PC-9 (cell line): ENCODE measurements at regions not wholly inside any gene's neighbourhood (a gene's known extent, or its start where the extent isn't known, plus 50 kb on each side); places are given as distances from the start of the nearest gene placed in this dataset.

Source experiments
- BruUV-seq: library from RNA; stranded (reverse); fragments of 400-500 nt; replicated peaks from 2 replicates; lab custom pipeline; 2021; lab: Mats Ljungman, UMichigan
- CTCF ChIA-PET: fragments of 300-600 bp; sonication (Branson Sonifier 250); formaldehyde crosslinking; loops from one replicate; lab custom pipeline; 2022; ENCODE audit warnings: antibody characterized with exemption; lab: Charles Lee
- POLR2A ChIA-PET: fragments of 300-600 bp; sonication (Branson Sonifier 250); formaldehyde crosslinking; loops from one replicate; lab custom pipeline; 2022; ENCODE audit warnings: antibody characterized with exemption; ENCODE audit not compliant: unreplicated experiment; lab: Charles Lee
- DNase-seq, 2 experiments: peaks; one replicate each; pipeline versions ENCODE4 v3.0.0 to v3.0.0-alpha.2; 2015 to 2022; ENCODE audit warnings: mixed read lengths in 1 of 2
- H2AFZ ChIP-seq: fragments of 200-600 bp; sonication (generic); 2 replicates; pipeline ENCODE4 v1.8.1; 2017; ENCODE audit warnings: antibody characterized with exemption
- H3F3A ChIP-seq: fragments of 200-600 bp; sonication (generic); 2 replicates; pipeline ENCODE4 v1.8.1; 2017; ENCODE audit warnings: antibody characterized with exemption, mild to moderate bottlenecking, low read depth; ENCODE audit not compliant: insufficient read depth
- H3K27ac ChIP-seq: fragments of 200-600 bp; sonication (generic); 2 replicates; pipeline ENCODE4 v1.6.1; 2016; ENCODE audit warnings: mixed run types
- H3K27me3 ChIP-seq: fragments of 200-600 bp; sonication (generic); 2 replicates; pipeline ENCODE4 v1.6.1; 2016; ENCODE audit warnings: low read depth, mixed run types; ENCODE audit not compliant: insufficient read depth
- H3K36me3 ChIP-seq: fragments of 200-600 bp; sonication (generic); 2 replicates; pipeline ENCODE4 v1.6.1; 2016; ENCODE audit warnings: low read depth, mixed run types
- H3K4me1 ChIP-seq: fragments of 200-600 bp; sonication (generic); replicated peaks from 2 replicates; pipeline ENCODE4 v1.6.1; 2016; ENCODE audit warnings: mixed run types; ENCODE audit not compliant: insufficient read depth
- H3K4me2 ChIP-seq: fragments of 200-600 bp; sonication (generic); 2 replicates; pipeline ENCODE4 v1.6.1; 2017; ENCODE audit warnings: mixed run types
- H3K4me3 ChIP-seq: fragments of 200-600 bp; sonication (generic); 2 replicates; pipeline ENCODE4 v1.6.1; 2016; ENCODE audit warnings: mixed run types
- H3K79me2 ChIP-seq: fragments of 200-600 bp; sonication (generic); 2 replicates; pipeline ENCODE4 v1.6.1; 2017; ENCODE audit warnings: low read depth, mixed run types
- H3K9me2 ChIP-seq: fragments of 200-600 bp; sonication (generic); 2 replicates; pipeline ENCODE4 v1.8.1; 2017; ENCODE audit warnings: mild to moderate bottlenecking; ENCODE audit not compliant: insufficient read depth
- H3K9me3 ChIP-seq: fragments of 200-600 bp; sonication (generic); 2 replicates; pipeline ENCODE4 v1.8.1; 2016; ENCODE audit warnings: low read depth; ENCODE audit not compliant: insufficient read depth
- H4K20me1 ChIP-seq: fragments of 200-600 bp; sonication (generic); 2 replicates; pipeline ENCODE4 v1.8.1; 2017; ENCODE audit not compliant: insufficient read depth
- CTCF ChIP-seq: fragments of 200-600 bp; sonication (generic); conservative IDR thresholded peaks from 2 replicates; pipeline ENCODE4 v1.6.1; 2017; ENCODE audit warnings: mixed run types, antibody characterized with exemption, mild to moderate bottlenecking, moderate library complexity
- EZH2 ChIP-seq: fragments of 200-600 bp; sonication (generic); IDR thresholded peaks from 2 replicates; pipeline ENCODE4 v1.8.0; 2017; ENCODE audit warnings: antibody characterized with exemption, low read depth
- intact Hi-C: fragments of 100-400 bp; cut with micrococcal nuclease; formaldehyde crosslinking; loops from one replicate; pipeline ENCODE4 v1.10.0; 2022; ENCODE audit not compliant: unreplicated experiment

GRCh38 chr2:15805206-15805605 is 135.1 kb upstream of the MYCN start:
- Histone ChIP-seq H3K4me1 (no peaks in the 10 kb centered on the region), H3F3A (no peaks in the 10 kb centered on the region), H3K27ac (no peak overlapping the region), H3K9me2 (no peaks in the 10 kb centered on the region), H2AFZ (no peak overlapping the region), H3K4me3 (no peak overlapping the region), H3K79me2 (no peaks in the 10 kb centered on the region), H3K36me3 (no peaks in the 10 kb centered on the region), H3K27me3 (peaks cover 99% of the 10 kb centered on the region), H3K4me2 (no peak overlapping the region), H3K9me3 (no peaks in the 10 kb centered on the region), H4K20me1 (no peaks in the 10 kb centered on the region; the same call in 1 of the 2 replicates)
- POLR2A ChIA-PET = no interaction called here
- DNase-seq = no peak
- no peak for TF ChIP-seq CTCF
- TF ChIP-seq EZH2 = no peak
- no TSS peak for BruUV-seq
- intact Hi-C loops = no loop called here
- CTCF ChIA-PET = no interaction called here

- no peak for DNase-seq
- H3K9me2 ChIP-seq = no peaks in the 10 kb centered on the region
- no peaks in the 10 kb centered on the region for H3K9me3 ChIP-seq
- intact Hi-C loops = no loop called here
- H3K27ac ChIP-seq = no peak overlapping the region
- TF ChIP-seq CTCF (no peak), EZH2 (no peak)
- no peaks in the 10 kb centered on the region; the same call in 1 of the 2 replicates for H4K20me1 ChIP-seq
- POLR2A ChIA-PET = no interaction called here
- no peaks in the 10 kb centered on the region for H3K79me2 ChIP-seq
- no peaks in the 10 kb centered on the region for H3F3A ChIP-seq
- H3K4me2 ChIP-seq = no peak overlapping the region
- no peak overlapping the region for H3K4me3 ChIP-seq
- CTCF ChIA-PET = no interaction called here
- no TSS peak for BruUV-seq
- no peaks in the 10 kb centered on the region for H3K4me1 ChIP-seq
- no peaks in the 10 kb centered on the region for H3K36me3 ChIP-seq
- peaks cover 100% of the 10 kb centered on the region for H3K27me3 ChIP-seq
- H2AFZ ChIP-seq = no peak overlapping the region
Observed at GRCh38 chr2:15805772-15806171, 134.6 kb upstream of the MYCN start.

- Histone ChIP-seq H3K36me3 (no peaks in the 10 kb centered on the region), H3K4me2 (no peak overlapping the region), H2AFZ (no peak overlapping the region), H3K27ac (no peak overlapping the region), H3K4me1 (no peaks in the 10 kb centered on the region), H3K9me2 (no peaks in the 10 kb centered on the region), H3F3A (no peaks in the 10 kb centered on the region), H3K79me2 (no peaks in the 10 kb centered on the region), H4K20me1 (no peaks in the 10 kb centered on the region; the same call in 1 of the 2 replicates), H3K4me3 (no peak overlapping the region), H3K9me3 (no peaks in the 10 kb centered on the region), H3K27me3 (peaks cover 100% of the 10 kb centered on the region)
- intact Hi-C loops = no loop called here
- no TSS peak for BruUV-seq
- ChIA-PET POLR2A (no interaction called here), CTCF (no interaction called here)
- DNase-seq = no peak
- no peak for TF ChIP-seq EZH2
- no peak for TF ChIP-seq CTCF
Observed at GRCh38 chr2:15806801-15807417, 133.4 kb upstream of the MYCN start.
